B cell (primary cell): ENCODE measurements at regions not wholly inside any gene's neighbourhood (a gene's known extent, or its start where the extent isn't known, plus 50 kb on each side); places are given as distances from the start of the nearest gene placed in this dataset.

ENCODE experiments used
- CTCF ChIP-seq: fragments of 200-600 bp; IDR thresholded peaks from one replicate; pipeline ENCODE4 v1.8.0; 2022; ENCODE audit warnings: antibody characterized with exemption, mild to moderate bottlenecking
- EZH2 ChIP-seq: IDR thresholded peaks from 2 replicates; pipeline ENCODE4 v1.6.1; 2012; ENCODE audit warnings: borderline replicate concordance, low read depth, mild to moderate bottlenecking, moderate library complexity, low read length; ENCODE audit not compliant: insufficient read depth, poor library complexity, severe bottlenecking

- TF ChIP-seq CTCF = no peak
- TF ChIP-seq EZH2 = no peak
Measured at GRCh38 chr10:6356280-6356793, 153.6 kb downstream of the PFKFB3 start.
